ENCODE measurements at regions not wholly inside any gene's neighbourhood (a gene's known extent, or its start where the extent isn't known, plus 50 kb on each side); places are given as distances from the start of the nearest gene placed in this dataset.

DNA sequence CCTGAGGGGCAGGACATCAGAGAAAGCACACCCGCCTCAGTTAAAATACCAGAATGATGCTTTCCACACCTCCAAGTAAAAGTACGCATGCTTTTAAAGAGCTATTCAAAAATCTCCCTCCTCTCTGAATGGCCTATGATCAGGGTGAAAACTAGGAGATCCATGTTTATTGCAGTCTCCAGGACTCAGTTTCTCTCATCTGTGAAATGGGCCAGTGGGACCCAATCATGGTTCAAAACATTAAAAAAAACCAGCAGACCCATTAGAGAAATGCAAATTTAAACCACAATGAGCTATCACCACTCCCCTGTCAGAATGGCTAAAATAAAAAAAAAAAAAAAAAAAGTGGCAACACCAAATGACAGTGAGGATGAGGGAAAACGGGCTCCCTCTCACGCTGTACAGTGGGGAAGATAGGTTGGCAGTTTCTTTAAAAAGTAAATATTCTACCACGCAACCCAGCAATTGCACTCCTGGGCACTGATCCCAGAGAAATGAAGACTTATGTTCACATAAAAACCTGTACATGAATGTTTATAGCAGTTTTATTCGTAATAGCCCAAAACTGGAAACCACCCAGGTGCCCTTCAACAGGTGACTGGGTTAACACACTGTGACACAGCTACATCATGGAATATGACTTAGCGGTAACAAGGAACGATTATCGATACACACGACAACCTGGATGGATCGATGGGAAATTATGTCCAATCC lies 242.7 kb downstream of the MN1 start:
- DNase-seq = no peak

DNA sequence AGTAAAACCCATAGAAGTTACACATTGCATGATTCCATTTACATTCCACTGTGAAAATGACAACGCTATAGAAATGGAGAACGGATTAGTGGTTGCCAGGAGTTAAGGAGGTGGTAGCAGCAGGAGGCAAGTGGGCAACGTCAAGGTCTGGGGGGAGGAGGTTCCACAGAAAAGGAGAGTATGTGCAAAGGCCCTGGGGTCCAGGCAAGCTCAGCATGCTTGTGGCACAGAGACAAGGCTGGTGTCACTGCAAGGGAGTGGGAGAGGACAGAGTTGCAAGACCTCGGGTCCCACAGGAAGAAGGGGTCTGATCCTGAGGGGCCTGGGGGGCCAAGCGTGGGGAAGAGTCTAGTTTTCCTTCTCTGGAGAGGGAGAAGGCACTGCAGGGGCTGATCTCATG lies 240.8 kb downstream of the MN1 start:
- no peak for DNase-seq

DNA sequence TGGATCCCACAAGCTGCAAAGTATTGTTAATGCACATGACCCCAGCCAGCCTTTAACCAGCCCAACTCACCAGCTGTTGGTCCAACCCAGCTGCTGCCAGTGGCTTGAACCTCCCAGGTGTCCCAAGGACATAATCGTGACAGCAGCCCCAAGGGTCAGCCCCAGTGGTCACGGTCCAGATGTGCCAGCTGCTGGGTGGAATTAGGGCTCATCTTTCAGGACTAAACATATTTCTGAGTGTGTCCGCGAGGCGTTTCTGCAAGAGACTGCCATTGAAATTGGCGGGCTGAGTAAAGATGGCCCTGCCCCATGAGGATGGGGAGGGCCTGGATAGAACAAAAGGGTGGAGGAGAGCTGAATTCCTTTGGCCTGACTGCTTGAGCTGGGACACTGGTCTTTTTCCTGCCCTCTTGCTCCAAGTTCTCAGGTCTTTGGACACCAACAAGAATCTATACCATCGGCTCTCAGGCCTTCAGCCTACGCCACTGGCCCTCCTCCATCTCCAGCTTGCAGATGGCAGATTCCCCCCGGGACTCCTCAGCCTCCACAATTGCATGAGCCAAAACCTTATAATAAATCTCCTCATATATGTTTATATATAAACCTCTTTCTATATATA lies 240.2 kb downstream of the MN1 start:
- DNase-seq = no peak

DNA sequence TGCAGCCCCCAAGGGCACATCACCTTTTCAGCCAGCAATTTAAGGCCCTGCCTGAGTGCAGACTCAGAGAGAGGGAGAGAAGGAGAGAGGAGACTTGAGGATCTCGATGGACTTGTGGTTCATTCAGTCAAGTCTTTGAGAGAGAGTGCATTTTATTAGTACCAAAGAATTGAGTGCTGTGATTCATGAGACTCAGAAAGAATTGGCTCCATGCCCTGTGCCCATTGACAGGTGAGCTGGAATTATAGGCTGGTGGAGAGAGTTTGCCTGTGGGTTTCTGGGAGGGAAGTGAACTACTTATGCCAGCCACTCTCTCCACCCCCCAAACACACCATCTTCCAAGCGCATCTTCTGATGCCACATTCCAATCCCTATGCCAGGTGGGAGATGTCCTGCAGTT lies 236.8 kb downstream of the MN1 start:
- no peak for DNase-seq

DNA sequence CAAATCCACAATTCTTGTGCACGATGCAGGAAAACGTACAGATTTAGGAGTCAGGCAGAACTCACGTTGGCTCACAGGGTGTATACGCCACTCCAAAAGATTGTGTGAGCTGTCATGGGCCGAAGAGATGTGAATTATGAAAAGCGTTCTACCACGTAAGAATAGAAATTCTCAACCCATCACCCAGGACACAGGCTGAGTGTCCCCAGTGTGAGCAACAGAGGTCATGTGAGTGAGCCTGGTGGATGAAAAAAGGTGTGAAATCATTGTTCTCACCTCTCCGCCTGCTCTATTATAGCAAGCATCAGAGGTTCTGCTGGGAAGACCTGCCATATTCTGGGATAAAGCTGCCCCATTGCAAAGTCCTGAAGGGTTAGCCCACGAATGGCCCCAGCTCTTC lies 235.0 kb downstream of the MN1 start:
- no peak for DNase-seq

DNA sequence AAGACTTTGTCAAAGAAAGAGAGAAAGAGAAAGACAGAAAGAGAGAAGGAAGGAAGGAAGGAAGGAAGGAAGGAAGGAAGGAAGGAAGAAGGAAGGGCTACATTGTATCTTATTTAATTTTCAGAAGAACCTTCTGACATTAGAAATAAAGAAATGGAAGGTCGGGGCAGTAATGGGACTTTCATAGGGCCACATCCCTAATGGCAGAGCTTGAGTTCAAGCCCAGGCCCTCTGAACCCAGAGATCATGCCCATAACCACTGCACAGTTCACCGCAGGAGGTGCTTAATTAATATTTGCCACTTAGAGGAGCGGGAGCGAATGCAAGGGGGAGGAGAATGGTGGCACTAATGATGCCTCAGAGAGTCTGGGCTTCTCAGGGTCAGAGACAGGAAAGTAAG lies 233.3 kb downstream of the MN1 start:
- DNase-seq = no peak

DNA sequence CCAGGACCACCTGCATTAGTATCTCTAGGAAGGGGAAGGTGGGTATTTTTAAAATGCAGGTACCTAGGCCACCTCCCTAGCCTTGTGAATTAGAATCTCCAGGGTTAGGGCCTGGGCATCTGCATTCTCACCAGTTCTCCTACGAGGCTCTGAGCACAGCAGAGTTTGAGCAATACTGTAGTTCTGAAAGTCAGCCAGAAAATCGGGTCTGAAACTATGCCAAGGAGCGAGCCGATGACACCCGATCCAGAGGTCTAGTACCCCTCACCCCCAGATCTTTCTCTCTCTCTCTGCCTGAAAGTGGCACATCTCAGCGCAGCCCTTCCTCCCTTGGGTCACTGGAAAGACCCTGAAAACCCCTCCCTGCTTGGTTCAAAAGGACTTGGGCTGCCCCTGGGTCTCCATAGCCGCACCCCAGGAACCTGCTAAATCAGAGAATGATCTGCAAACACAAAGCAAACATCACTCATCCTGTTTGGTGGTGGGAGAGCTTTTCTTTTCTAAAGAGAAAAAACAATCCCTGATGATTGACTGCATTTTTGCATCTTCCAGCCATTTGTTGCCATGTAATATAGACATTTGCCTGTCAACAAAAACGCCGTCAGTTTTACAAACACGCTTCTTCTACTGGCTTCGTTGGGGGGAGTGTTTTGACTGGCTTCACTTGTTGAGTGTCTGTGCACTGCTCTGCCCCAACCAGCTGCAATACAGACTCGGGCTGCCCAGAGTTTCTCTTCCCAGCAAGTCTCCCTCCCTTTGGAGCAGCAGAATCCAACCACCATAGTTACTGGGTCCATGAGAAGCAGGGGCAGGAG lies 229.9 kb downstream of the MN1 start:
- DNase-seq = no peak

DNA sequence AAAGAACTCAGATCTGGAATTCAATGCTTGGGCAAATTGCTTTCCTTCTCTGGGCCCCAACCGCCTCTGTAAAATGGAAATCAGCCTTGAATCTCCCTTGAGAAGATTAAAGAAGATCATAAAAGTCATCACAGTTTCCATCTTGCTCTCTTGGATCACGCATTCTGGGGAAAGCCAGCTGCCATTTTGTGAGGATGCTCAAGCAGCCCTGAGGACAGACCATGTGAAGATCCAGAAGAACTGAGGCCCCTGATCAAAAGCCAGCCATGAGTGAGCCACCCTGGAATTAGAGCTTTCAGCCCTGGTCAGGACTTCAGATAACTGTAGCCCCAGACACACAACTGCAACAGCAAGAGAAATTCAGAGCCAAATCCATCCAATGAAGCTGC lies 229.3 kb downstream of the MN1 start:
- DNase-seq = no peak

DNA sequence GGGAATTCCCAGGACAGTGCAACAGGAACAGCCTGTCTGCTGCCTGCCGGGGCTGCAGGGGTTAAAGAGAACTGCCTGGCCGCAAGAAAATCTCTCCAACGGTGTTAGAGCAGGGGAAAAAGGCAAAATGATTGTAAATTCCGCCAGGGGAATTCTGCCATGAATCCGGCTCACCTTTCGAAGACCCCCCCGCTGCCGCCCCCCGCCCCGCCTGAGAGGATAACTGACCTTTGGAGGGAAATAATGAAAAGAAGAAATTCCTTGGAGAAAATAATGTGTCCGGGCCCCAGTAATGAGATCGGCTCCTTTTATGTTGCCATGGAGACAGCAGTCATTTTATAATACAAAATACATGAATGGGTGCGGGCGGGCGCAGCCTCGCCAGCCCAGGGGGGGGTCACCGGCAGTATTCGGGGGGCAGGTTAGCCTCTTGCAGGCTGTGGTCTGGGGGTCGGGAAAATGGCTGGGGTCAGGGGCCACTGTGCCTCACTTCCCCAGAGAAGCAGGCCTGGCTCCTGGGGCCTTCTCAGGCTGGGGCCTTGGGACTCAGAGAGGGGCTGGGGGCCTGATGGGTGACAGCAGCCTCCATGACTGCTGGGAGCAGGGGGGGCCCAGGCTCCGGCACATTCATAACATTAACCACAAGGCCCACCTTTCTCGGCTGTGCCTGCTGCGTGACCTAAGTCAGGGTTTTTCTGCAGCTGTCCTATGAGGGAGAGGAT lies 228.1 kb downstream of the MN1 start:
- DNase-seq = no peak

DNA sequence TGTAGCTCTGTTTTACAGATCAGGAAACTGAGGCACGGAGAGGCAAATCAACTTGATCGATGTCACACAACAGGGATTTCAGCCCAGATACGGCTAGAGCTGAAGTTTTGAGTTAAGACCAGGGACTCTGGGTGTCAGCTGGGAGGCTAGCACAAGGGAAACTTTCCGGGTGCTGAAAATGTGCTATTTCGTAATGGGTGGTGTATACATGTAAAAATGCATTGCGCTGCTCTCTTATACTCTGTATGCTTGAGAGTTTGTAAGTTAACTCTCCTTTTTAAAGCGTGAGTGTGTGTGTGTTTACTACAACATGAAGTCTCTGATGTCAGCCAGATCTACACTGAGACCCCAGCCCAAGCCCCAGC lies 227.6 kb downstream of the MN1 start:
- no peak for DNase-seq

DNA sequence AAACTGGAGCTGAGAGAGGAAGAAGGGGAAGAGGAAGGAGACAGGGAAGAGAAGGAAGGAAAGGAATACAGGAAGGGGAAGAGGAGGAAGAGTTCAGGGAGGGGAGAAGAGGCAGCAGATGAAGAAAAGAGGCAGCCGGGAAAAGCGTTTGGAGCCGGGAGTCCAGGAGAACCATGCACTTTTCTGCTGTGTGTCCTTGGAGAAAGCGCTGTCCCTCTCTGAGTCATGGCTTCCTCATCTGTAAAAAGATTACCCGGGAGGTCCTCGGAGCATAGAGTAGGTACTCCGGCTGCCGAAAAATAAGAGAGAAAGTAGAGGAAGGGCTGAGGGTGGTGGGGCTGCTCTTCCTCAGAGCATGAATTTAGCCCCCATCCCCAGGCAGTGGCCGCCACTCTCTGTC lies 226.9 kb downstream of the MN1 start:
- no peak for DNase-seq

DNA sequence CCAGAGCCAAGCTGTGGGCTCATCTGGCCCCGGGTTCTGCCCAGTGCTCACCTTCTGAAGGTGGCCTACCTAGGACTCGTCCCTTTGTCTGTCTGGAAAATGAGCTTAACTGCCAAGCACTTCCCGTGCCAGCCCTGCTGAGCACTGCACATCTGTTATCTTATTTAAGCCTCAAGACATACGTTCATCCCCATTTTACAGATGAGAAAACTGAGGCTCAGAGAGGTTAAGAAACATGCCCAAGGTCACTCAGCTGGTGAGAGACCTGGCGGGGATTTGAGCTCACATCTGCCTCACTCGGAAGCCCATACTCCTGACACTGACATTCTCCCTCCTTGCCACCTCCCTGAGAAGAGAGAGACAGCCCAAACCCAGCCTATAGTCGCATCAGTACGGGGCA lies 226.2 kb downstream of the MN1 start:
- DNase-seq = no peak

DNA sequence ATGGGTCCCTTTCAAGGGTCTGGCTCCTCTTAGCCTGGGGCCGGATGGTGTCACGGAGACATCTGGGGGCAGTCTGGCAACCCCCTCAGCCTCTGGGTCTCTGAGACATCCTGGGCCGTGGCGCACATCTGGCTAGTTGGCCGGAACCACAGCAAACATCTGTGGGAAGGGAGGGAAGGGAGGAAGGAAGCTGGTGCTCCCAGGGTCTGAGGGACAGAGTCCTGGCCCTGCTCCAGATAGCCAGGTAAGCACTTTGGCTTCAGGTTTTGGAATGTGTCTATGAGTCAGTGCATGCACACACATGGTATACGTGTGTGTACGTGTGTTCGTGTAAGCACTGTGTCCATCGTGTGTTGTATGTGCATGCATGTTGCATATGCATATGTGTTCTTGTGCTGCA lies 225.1 kb downstream of the MN1 start:
- DNase-seq = no peak

DNA sequence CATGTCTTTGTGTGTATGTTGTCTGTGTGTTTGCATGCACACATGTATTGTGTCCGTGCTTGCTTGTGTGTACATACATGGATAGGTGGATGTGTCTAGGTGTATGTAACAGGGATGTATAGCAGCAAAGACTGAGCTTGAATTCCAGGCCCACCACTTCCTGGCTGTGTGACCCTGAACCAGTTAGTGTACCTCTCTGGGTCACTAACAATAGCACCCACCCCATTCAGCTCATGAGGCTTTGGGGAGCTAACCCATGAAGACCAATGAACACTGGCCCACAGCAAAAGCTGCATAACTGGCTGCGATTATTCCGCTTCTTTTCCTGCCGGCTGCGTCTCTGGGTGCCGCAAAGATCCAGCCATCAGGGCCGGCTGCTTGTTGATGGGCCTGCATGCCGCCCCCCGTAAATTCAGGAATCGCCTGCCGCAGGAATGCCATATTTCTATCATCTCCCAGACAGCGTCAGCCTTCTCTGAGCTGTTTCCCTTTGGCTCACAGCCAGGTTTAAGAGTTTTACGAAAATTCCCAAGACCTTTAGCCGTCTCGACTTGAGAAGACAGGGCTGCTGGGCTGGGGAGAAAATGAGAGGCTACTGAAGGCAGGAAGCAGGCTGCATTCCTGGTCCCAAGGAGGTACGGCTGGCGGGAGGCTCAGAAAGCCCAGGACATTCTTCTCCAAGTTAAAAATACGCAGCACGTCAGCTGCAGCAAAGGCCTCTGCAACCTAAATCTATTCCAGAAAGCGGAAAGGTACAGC lies 224.6 kb downstream of the MN1 start:
- DNase-seq = no peak

DNA sequence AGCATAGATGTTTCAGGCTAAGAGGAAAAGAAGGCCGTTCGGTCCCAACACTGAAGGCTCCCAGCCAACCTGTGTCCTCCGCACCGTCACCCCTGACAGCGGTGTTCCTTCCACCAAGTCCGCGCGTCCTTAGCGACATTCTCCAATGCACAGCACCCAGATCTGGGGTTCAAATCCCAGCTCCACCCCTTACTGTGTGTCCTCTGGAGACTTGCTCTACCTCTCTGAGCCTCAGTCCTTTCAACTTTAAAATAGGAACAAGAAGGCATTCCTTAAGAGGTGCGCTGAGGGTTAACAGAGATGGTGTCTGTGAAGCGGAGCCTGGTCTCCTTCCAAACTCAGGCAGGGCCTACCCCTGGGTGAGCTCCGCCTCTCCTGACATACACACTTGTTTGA lies 224.0 kb downstream of the MN1 start:
- DNase-seq = no peak

DNA sequence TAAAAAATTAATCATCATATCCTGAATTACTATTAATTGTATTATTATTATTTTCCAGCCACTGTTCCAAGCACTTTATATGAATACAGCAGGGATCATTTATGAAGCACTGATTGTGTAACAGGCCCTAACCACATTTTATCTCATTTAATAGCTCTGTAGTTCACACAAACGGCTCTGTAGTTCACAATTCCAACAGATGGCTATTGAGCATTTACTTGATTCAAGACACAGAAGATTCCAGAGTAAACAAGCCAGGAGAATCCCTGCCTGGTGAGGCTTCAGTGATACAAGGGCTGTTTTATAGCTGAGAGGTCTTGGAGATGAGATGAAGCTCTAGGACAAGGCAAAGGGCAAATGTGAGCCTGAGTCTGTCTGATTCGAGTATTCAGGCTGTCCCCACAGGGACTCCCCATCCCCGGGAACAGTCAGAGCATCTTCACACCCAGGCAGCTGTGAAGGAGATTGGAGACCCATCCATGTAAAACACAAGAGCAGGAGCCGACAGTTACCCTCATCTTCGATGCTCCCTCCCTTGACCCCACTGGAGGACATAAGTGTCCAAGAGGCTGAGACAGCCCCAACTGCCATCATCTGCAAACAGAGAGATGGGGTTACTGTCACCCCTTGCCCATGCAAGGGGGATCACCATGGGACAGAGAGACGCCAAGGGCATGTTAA lies 222.5 kb downstream of the MN1 start:
- no peak for DNase-seq

DNA sequence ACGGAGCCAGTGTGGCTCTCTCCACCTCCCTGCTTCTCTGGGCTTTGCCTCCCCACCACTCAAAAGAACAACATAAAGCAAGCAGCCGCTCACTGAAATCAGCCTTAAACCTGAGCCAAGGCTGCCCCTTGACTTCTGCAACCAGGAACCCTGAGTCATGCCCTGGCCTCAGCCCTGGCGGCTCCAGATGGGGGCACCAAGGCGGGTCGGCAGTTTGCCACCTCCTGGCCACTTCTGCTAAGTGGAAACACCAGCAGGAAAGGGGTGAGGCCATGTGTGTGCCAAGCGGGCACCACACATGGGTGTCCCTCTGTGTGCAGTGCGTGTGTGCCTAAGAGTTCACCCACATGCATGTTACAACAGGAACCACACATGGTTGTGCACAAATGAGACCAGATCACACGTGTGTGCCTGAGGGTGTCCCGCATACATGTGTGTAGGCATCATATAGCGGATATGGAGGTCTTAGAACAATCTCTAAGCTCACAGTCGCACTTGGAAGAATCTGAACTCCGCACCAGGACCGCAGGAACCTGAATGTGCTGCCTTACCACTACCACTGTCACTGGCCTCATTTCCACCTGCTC lies 221.2 kb downstream of the MN1 start:
- DNase-seq = no peak

DNA sequence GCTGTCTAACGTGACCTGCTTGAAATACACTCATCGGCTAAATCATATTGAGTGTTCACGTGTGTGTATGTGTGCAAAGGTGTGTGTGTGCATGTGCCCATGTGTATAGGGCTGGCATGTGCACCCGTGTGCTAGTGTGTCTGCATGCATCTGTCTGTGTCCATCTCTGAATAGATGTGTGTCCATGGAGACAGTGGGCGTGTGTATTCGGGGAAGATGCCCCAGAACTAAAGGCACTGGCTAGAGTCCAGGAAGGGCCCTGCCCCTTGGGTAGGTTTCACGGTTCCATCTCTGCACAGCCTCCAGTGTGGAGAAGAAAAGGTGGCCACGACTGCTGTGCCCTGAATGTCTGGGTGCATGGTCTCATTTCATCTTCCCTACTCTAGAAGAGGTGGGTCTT lies 220.3 kb downstream of the MN1 start:
- DNase-seq = no peak

DNA sequence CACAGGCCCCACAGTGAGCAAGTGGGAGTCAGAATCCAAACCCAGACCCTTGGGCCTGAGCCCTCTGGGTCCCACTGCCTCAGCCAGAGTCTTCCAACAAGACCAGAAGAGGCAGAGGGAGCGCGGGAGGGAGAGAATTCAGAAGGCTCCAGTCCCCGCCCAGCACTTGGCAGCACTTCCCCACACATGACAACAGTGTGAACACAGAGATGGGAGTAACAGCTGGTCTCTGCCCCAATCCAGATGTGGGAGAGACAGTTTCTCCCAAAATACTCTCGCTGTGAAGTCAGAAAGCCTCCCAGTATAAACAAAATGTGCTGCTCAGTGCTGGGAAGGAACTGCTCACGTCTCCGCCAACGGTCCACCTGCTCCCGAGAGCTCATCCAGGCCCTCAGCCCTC lies 219.9 kb downstream of the MN1 start:
- no peak for DNase-seq

DNA sequence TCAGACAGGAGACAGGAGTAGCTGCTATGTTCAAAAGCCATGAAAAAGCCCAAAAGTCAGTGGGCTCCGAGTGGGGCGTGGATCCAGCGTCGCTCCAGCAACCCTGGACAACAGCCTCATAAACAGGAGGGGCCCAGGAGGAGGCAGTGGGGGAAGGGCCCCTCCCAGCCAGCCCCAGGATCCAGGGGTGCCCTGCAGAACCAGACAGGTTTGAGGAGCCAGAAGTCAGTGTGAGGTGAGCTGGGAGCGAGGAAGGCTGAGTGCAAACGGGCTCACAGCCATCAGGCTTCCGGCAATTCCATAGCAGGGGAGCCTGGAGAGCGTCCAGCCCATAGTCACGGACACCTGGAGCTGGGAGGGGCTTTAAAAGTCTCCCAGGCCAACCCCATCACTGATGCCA lies 217.7 kb downstream of the MN1 start:
- no peak for DNase-seq

DNA sequence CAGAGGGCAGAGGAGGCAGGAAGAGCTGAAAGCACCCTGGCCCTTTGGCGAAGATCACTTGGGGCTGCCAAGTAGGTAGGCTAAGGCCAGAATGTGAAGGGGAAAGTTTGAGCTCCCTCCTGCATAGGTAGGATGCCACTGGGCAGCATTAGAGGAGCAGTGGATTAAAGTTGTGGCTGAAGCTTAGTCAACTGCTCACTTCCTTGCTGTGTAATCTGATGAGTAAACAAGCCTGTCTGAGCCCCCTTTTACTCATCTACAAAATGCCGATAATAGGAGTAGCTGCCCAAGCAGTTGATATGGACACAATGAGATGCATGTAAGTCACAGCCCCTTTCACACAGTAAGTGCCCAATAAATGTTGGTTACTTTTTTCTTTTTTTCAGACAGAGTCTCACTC lies 216.4 kb downstream of the MN1 start:
- DNase-seq = no peak

DNA sequence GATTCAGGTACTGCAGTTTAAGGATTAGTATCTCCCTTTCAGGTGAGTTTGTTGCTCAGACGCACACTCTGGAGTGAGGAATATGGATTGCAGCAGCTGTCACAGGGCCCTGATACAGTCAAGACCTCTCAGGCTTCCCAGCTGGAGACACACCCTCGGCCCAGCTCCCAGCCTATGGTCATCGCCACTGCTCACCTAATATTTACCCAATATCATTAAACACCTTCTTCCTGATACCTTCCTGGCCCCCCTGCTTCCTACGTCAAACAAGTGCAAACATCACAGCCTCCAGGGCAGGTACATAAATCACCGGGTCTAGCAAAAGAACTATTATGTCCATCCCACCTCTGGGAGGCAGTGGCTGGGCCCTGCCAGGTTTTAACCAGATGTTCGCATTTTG lies 213.3 kb downstream of the MN1 start:
- no peak for DNase-seq
